RWPE1 (cell line): ENCODE measurements at regions not wholly inside any gene's neighbourhood (a gene's known extent, or its start where the extent isn't known, plus 50 kb on each side); places are given as distances from the start of the nearest gene placed in this dataset.

Experiments
- CTCF ChIA-PET: fragments of 350-600 bp; sonication (Branson Sonifier 250); formaldehyde crosslinking; extraction: SDS; loops from one replicate; lab custom pipeline; 2021; lab: Yijun Ruan, JAX
- POLR2A ChIA-PET: fragments of 400-600 bp; formaldehyde crosslinking; extraction: SDS; loops from one replicate; lab custom pipeline; 2020; ENCODE audit warnings: antibody characterized with exemption; ENCODE audit not compliant: low non-redundant PET; lab: Yijun Ruan, JAX
- DNase-seq: peaks from one replicate; pipeline ENCODE4 v3.0.0; 2012; ENCODE audit warnings: low spot score
- H3K27ac ChIP-seq: fragments of 450-650 bp; 2 replicates; pipeline ENCODE4 v1.5.1; 2017
- TF ChIP-seq, protein P1 (sequence below): fragments of 450-650 bp; conservative IDR thresholded peaks from 2 replicates; pipeline ENCODE4 v1.5.1; 2017; ENCODE audit warnings: low read depth, mild to moderate bottlenecking

DNA sequence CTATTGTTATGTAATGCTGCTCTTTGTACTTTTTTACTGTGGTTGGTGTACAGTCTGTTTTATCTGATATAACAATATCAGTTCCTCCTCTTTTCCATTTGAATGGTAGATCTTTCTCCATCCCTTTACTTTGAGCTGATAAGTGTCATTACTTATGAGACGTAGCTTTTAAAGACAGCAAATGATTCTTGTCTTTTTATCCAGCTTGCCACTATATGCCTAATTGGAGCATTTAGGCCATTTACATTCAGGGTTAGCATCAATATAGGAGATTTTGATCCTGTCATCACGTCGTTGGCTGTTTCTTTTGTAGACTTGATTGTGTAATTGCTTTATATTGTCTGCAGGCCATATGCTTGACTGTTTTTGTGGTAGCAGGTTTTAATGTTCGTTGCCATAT, 894.2 kb upstream of the ATXN8OS start:
- no peak overlapping the region for H3K27ac ChIP-seq
- CTCF ChIA-PET = no interaction called here
- POLR2A ChIA-PET = no interaction called here
- TF ChIP-seq, protein P1, sequence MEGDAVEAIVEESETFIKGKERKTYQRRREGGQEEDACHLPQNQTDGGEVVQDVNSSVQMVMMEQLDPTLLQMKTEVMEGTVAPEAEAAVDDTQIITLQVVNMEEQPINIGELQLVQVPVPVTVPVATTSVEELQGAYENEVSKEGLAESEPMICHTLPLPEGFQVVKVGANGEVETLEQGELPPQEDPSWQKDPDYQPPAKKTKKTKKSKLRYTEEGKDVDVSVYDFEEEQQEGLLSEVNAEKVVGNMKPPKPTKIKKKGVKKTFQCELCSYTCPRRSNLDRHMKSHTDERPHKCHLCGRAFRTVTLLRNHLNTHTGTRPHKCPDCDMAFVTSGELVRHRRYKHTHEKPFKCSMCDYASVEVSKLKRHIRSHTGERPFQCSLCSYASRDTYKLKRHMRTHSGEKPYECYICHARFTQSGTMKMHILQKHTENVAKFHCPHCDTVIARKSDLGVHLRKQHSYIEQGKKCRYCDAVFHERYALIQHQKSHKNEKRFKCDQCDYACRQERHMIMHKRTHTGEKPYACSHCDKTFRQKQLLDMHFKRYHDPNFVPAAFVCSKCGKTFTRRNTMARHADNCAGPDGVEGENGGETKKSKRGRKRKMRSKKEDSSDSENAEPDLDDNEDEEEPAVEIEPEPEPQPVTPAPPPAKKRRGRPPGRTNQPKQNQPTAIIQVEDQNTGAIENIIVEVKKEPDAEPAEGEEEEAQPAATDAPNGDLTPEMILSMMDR = no peak
- no peak for DNase-seq

- ChIA-PET CTCF (no interaction called here), POLR2A (no interaction called here)
- TF ChIP-seq, protein P1 = no peak
- DNase-seq = no peak
- H3K27ac ChIP-seq = no peak overlapping the region
These were observed 903.0 kb upstream of the ATXN8OS start for GRCh38 chr13:69204620-69205019.

DNA sequence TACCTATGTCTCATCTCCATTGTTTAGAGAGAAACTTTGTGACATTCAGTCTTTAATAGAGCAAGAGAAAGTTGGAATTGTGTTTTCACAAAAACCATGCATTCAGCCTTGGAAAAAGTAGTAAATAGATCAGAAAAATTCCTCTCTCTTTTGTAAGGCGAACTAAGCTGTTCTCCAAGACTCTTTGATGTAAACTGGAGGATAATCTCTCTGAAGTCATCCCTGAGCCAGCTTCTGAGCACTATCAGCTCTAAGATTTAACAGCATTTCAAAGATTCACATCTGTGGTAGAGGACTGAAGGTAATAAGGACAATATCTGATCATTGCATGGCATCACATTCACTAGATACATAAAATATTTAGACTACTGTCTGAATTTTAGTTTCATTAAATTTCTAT, 904.6 kb upstream of the ATXN8OS start:
- no peak overlapping the region for H3K27ac ChIP-seq
- POLR2A ChIA-PET = no interaction called here
- no peak for DNase-seq
- TF ChIP-seq, protein P1 = no peak
- CTCF ChIA-PET = no interaction called here

DNA sequence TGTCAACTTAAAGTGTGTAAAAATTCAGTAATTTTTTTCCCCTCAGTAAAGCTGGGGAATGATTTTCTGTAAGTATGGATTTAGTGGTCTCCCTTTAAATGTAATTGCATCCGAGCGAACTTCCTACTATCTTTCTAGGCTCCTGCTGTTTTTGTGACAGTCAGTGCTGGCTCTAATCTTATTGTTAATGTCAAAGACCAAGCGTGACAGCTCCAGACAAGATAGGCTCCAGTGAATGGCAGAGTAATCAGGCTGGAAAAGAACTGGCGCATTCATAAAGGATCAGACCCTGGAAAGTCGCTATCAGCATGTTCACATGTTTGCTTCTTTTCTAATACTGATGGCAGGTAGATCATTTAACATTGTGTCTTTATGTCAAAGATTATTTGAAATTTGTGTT, 908.0 kb upstream of the ATXN8OS start:
- H3K27ac ChIP-seq = no peak overlapping the region
- TF ChIP-seq, protein P1 = no peak
- POLR2A ChIA-PET = no interaction called here
- CTCF ChIA-PET = no interaction called here
- DNase-seq = no peak

DNA sequence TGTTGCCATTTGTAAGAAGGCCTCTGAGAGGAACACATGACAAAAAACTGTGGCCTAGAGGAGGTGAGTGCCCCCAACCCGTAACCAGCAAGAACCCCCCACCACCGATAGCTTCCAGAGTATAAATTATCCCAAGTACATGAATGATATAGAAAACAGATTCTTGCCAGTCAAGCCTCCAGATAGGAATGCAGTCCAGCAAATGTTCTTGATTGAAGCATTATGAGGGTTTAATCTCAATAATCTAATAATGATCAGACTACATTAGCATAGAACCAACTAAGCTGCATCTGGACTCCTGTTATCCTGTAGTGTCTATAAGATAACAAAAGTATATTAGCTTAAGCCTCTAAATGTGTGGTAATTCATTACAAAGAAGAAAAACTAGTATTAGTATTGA, 908.9 kb upstream of the ATXN8OS start:
- POLR2A ChIA-PET = no interaction called here
- DNase-seq = no peak
- H3K27ac ChIP-seq = no peak overlapping the region
- CTCF ChIA-PET = no interaction called here
- TF ChIP-seq, protein P1 = no peak

DNA sequence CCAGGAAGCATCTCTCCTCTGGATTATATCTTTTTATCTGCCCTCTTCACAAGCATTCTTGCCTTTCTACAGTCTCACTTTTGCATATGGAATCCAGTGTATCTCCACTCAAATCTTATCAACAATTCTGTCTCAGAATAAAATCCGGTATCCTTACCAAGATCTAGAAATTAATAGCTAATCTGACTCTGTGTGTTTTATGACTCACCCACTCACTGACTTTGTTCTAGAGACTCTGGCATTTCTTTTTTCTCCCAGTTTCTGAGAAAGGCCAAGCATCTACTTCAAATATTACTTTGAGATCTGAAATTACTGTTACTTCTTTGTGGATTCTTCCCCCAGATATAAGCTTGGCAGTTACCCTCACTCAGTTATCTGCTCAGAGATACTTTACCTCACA, 913.5 kb upstream of the ATXN8OS start:
- no peak overlapping the region for H3K27ac ChIP-seq
- POLR2A ChIA-PET = no interaction called here

More for the DNA sequence above, 913.5 kb upstream of the ATXN8OS start:
- TF ChIP-seq, protein P1 = no peak
- no peak for DNase-seq
- CTCF ChIA-PET = no interaction called here
